IPS-18c (cell line): ENCODE measurements at regions not wholly inside any gene's neighbourhood (a gene's known extent, or its start where the extent isn't known, plus 50 kb on each side); places are given as distances from the start of the nearest gene placed in this dataset.
A peak's percentile ranks its signal among the peaks of the same experiment; 100 is the strongest.
"Not testable (repeated sequence)": the region's sequence is repeated elsewhere in the genome, so short reads cannot be mapped to it uniquely, and the experiment has no call there.

ENCODE experiments used
- H3K4me3 ChIP-seq: 2 replicates; pipeline ENCODE4 v1.7.0; 2013; ENCODE audit warnings: low read depth, mild to moderate bottlenecking, low read length, moderate library complexity; ENCODE audit not compliant: insufficient read depth
- H3K9me3 ChIP-seq: one replicate; pipeline ENCODE4 v1.6.1; 2013; ENCODE audit warnings: mild to moderate bottlenecking, low read length, moderate library complexity; ENCODE audit not compliant: control insufficient read depth, insufficient read depth

GRCh38 chr3:137582484-137582883 lies 181.6 kb upstream of the SOX14 start:
- H3K4me3 ChIP-seq: no peak overlapping the region
- H3K9me3 ChIP-seq: no peaks in the 10 kb centered on the region

GRCh38 chr3:137583256-137583655 lies 180.9 kb upstream of the SOX14 start:
- no peaks in the 10 kb centered on the region for H3K9me3 ChIP-seq
- no peak overlapping the region for H3K4me3 ChIP-seq

- H3K9me3 ChIP-seq: no peaks in the 10 kb centered on the region
- H3K4me3 ChIP-seq: no peak overlapping the region
Observed at GRCh38 chr3:137588871-137589270, 175.2 kb upstream of the SOX14 start.

GRCh38 chr3:137595415-137595814 lies 168.7 kb upstream of the SOX14 start:
- not testable (repeated sequence) for H3K9me3 ChIP-seq, H3K4me3 ChIP-seq

- Histone ChIP-seq H3K9me3 (no peaks in the 10 kb centered on the region), H3K4me3 (no peak overlapping the region)
Observed at GRCh38 chr3:137610723-137611122, 153.4 kb upstream of the SOX14 start.

- Histone ChIP-seq H3K4me3 (no peak overlapping the region), H3K9me3 (no peaks in the 10 kb centered on the region)
Observed at GRCh38 chr3:137612291-137612690, 151.8 kb upstream of the SOX14 start.

GRCh38 chr3:137615659-137616418 lies 148.3 kb upstream of the SOX14 start:
- Histone ChIP-seq H3K9me3 (no peaks in the 10 kb centered on the region), H3K4me3 (no peak overlapping the region)

GRCh38 chr3:137641879-137642704 lies 122.0 kb upstream of the SOX14 start:
- no peak overlapping the region for H3K4me3 ChIP-seq
- H3K9me3 ChIP-seq: no peaks in the 10 kb centered on the region

- Histone ChIP-seq H3K9me3 (no peaks in the 10 kb centered on the region), H3K4me3 (no peak overlapping the region; the same call in 1 of the 2 replicates)
Observed at GRCh38 chr3:137642831-137643230, 121.3 kb upstream of the SOX14 start.

- H3K4me3 ChIP-seq: no peak overlapping the region
- no peaks in the 10 kb centered on the region for H3K9me3 ChIP-seq
Observed at GRCh38 chr3:137647179-137647578, 116.9 kb upstream of the SOX14 start.

GRCh38 chr3:137669519-137670060 lies 94.5 kb upstream of the SOX14 start:
- Histone ChIP-seq H3K4me3 (no peak overlapping the region), H3K9me3 (no peaks in the 10 kb centered on the region)

GRCh38 chr3:137687181-137687879 lies 76.8 kb upstream of the SOX14 start:
- Histone ChIP-seq H3K9me3 (peaks cover 4% of the 10 kb centered on the region), H3K4me3 (no peak overlapping the region)

- H3K4me3 ChIP-seq: no peak overlapping the region
- H3K9me3 ChIP-seq: peaks cover 2% of the 10 kb centered on the region
Observed at GRCh38 chr3:137692803-137693431, 71.2 kb upstream of the SOX14 start.

GRCh38 chr3:137693791-137694190 lies 70.3 kb upstream of the SOX14 start:
- Histone ChIP-seq H3K9me3 (peaks cover 2% of the 10 kb centered on the region), H3K4me3 (no peak overlapping the region)

- Histone ChIP-seq H3K4me3 (peak overlapping the region; percentile 1; the same call in 1 of the 2 replicates), H3K9me3 (no peaks in the 10 kb centered on the region)
Observed at GRCh38 chr3:137694836-137695235, 69.3 kb upstream of the SOX14 start.

- H3K4me3 ChIP-seq: 0 out of 2 replicates have a peak overlapping the region, but pooled peaks have one; percentile 1
- H3K9me3 ChIP-seq: no peaks in the 10 kb centered on the region
Observed at GRCh38 chr3:137695351-137695750, 68.8 kb upstream of the SOX14 start.

GRCh38 chr3:137709011-137709601 lies 55.0 kb upstream of the SOX14 start:
- H3K4me3 ChIP-seq: no peak overlapping the region
- no peaks in the 10 kb centered on the region for H3K9me3 ChIP-seq
